A673 (cell line): ENCODE measurements at regions not wholly inside any gene's neighbourhood (a gene's known extent, or its start where the extent isn't known, plus 50 kb on each side); places are given as distances from the start of the nearest gene placed in this dataset.

ENCODE experiments used
- CTCF ChIP-seq: fragments of 300-800, 200-600 bp; sonication (generic); conservative IDR thresholded peaks from 2 replicates; pipeline ENCODE4 v1.5.1; 2017; ENCODE audit warnings: low read depth, mild to moderate bottlenecking, antibody characterized with exemption, low read length, moderate library complexity, mixed read lengths
- EZH2 ChIP-seq: fragments of 200-600 bp; sonication (generic); IDR thresholded peaks from 2 replicates; pipeline ENCODE4 v1.6.1; 2017; ENCODE audit warnings: borderline replicate concordance, low read depth, mild to moderate bottlenecking, mixed read lengths, antibody characterized with exemption, low read length; ENCODE audit not compliant: poor library complexity, severe bottlenecking

GRCh38 chr3:29185706-29186105 is 95.2 kb upstream of the RBMS3 start:
- TF ChIP-seq CTCF: no peak
- no peak for TF ChIP-seq EZH2
